Loucy (cell line): ENCODE measurements at regions not wholly inside any gene's neighbourhood (a gene's known extent, or its start where the extent isn't known, plus 50 kb on each side); places are given as distances from the start of the nearest gene placed in this dataset.

Source experiments
- H2AFZ ChIP-seq: fragments of 200-600 bp; sonication (generic); 2 replicates; pipeline ENCODE4 v1.6.0; 2016; ENCODE audit warnings: antibody characterized with exemption, mild to moderate bottlenecking, low read length, moderate library complexity
- H3F3A ChIP-seq: fragments of 200-600 bp; 2 replicates; pipeline ENCODE4 v1.6.0; 2016; ENCODE audit warnings: antibody characterized with exemption, low read depth, mild to moderate bottlenecking
- H3K27me3 ChIP-seq: fragments of 200-600 bp; sonication (generic); 2 replicates; pipeline ENCODE4 v1.6.1; 2014; ENCODE audit warnings: low read length, mild to moderate bottlenecking; ENCODE audit not compliant: insufficient read depth, poor library complexity, severe bottlenecking
- H3K36me3 ChIP-seq: fragments of 200-600 bp; sonication (generic); 2 replicates; pipeline ENCODE4 v1.6.1; 2016; ENCODE audit warnings: low read length; ENCODE audit not compliant: insufficient read depth
- H3K4me1 ChIP-seq: fragments of 200-600 bp; sonication (generic); 2 replicates; pipeline ENCODE4 v1.5.1; 2014; ENCODE audit warnings: low read length, mild to moderate bottlenecking; ENCODE audit not compliant: insufficient read depth, poor library complexity, severe bottlenecking
- H3K4me2 ChIP-seq: fragments of 200-600 bp; sonication (generic); 2 replicates; pipeline ENCODE4 v1.6.0; 2014; ENCODE audit warnings: antibody characterized with exemption, low read length, low read depth, mild to moderate bottlenecking; ENCODE audit not compliant: poor library complexity, severe bottlenecking
- H3K4me3 ChIP-seq: fragments of 200-600 bp; sonication (generic); 2 replicates; pipeline ENCODE4 v1.5.1; 2014; ENCODE audit warnings: low read length, mild to moderate bottlenecking, mixed read lengths; ENCODE audit not compliant: poor library complexity, severe bottlenecking
- H3K79me2 ChIP-seq: fragments of 200-600 bp; sonication (generic); 2 replicates; pipeline ENCODE4 v1.6.1; 2014; ENCODE audit warnings: low read length; ENCODE audit not compliant: insufficient read depth
- H3K9ac ChIP-seq: fragments of 200-600 bp; sonication (generic); 2 replicates; pipeline ENCODE4 v1.6.0; 2014; ENCODE audit warnings: mild to moderate bottlenecking, low read depth, low read length, moderate library complexity; ENCODE audit not compliant: poor library complexity, severe bottlenecking
- H3K9me2 ChIP-seq: fragments of 200-600 bp; sonication (generic); replicated peaks from 2 replicates; pipeline ENCODE4 v1.6.1; 2016; ENCODE audit warnings: low read depth, low read length, mixed read lengths
- H3K9me3 ChIP-seq: fragments of 200-600 bp; sonication (generic); 2 replicates; pipeline ENCODE4 v1.6.1; 2014; ENCODE audit warnings: mild to moderate bottlenecking, antibody characterized with exemption, low read length, low read depth; ENCODE audit not compliant: insufficient read depth
- H4K20me1 ChIP-seq: fragments of 200-600 bp; sonication (generic); 2 replicates; pipeline ENCODE4 v1.6.0; 2014; ENCODE audit warnings: antibody characterized with exemption, low read length, mild to moderate bottlenecking; ENCODE audit not compliant: insufficient read depth, poor library complexity, severe bottlenecking
- CTCF ChIP-seq: fragments of 200-600 bp; sonication (generic); conservative IDR thresholded peaks from 2 replicates; pipeline ENCODE4 v1.5.1; 2014; ENCODE audit warnings: mild to moderate bottlenecking, antibody characterized with exemption, low read length
- EZH2phosphoT487 ChIP-seq: fragments of 200-600 bp; IDR thresholded peaks from 2 replicates; pipeline ENCODE4 v1.6.1; 2018; ENCODE audit warnings: antibody characterized with exemption, mild to moderate bottlenecking, moderate library complexity, borderline replicate concordance

DNA sequence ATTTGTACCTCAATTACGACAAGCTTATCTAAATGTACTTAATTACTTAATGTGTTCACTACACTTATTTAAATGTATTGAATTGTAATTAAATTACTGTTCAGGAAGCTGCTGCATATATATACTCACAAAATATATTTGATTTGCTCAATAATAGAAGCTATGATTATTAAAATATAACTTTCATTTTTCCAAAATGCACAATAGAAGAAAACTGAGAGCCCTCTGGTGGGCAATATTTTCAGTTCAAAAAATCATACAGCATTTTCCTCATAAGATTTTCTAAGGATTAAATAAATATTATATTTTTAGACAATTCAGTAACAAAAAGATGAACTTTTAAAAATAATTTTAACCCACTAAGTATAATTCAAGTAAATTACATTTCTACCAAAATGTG lies 217.3 kb downstream of the DKK2 start:
- no peak for TF ChIP-seq EZH2phosphoT487
- H3K4me1 ChIP-seq: no peaks in the 10 kb centered on the region
- no peak overlapping the region for H3K4me2 ChIP-seq
- no peaks in the 10 kb centered on the region for H4K20me1 ChIP-seq
- no peaks in the 10 kb centered on the region for H3K36me3 ChIP-seq
- no peak overlapping the region for H3K9ac ChIP-seq
- no peaks in the 10 kb centered on the region for H3K79me2 ChIP-seq
- no peaks in the 10 kb centered on the region for H3K9me2 ChIP-seq
- no peaks in the 10 kb centered on the region; the same call in 1 of the 2 replicates for H3K9me3 ChIP-seq
- H3K4me3 ChIP-seq: no peak overlapping the region
- no peak overlapping the region for H2AFZ ChIP-seq
- H3F3A ChIP-seq: no peaks in the 10 kb centered on the region
- H3K27me3 ChIP-seq: no peaks in the 10 kb centered on the region

GRCh38 chr4:106816496-106816895 lies 219.6 kb downstream of the DKK2 start:
- H3K79me2 ChIP-seq: no peaks in the 10 kb centered on the region
- H2AFZ ChIP-seq: no peak overlapping the region
- no peaks in the 10 kb centered on the region for H4K20me1 ChIP-seq
- no peaks in the 10 kb centered on the region for H3K9me2 ChIP-seq
- no peaks in the 10 kb centered on the region for H3K4me1 ChIP-seq
- no peaks in the 10 kb centered on the region for H3K27me3 ChIP-seq
- H3K9me3 ChIP-seq: no peaks in the 10 kb centered on the region
- no peak overlapping the region for H3K4me2 ChIP-seq
- H3K4me3 ChIP-seq: no peak overlapping the region
- no peaks in the 10 kb centered on the region for H3K36me3 ChIP-seq
- H3F3A ChIP-seq: no peaks in the 10 kb centered on the region
- TF ChIP-seq CTCF (no peak), EZH2phosphoT487 (no peak)
- H3K9ac ChIP-seq: no peak overlapping the region

DNA sequence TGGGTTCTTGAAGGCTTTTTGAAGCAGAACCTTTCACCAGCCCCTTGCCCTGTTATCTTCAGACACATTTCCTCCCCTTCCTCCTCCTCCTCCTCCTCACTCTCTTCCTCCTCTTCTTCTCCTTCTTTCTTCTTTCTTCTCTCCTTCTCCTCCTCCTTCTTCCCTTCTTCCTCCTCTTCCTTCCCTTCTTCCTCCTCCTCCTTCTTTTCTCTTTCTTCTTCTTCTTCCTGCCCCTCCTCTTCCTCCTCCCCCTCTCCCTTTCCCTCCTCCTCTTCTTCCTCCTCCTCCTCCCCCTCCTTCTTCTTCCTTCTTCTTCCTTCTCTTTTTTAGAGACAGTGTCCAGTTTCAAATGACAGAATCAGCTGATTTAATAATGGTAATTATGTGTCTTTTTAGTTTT lies 226.0 kb downstream of the DKK2 start:
- Histone ChIP-seq H3K9me2 (no peaks in the 10 kb centered on the region), H3K36me3 (no peaks in the 10 kb centered on the region), H3K4me3 (no peak overlapping the region), H4K20me1 (no peaks in the 10 kb centered on the region), H2AFZ (peak overlapping the region; percentile 72), H3F3A (no peaks in the 10 kb centered on the region), H3K9ac (no peak overlapping the region), H3K79me2 (no peaks in the 10 kb centered on the region), H3K27me3 (no peaks in the 10 kb centered on the region), H3K4me2 (no peak overlapping the region), H3K4me1 (no peaks in the 10 kb centered on the region), H3K9me3 (no peaks in the 10 kb centered on the region)
- TF ChIP-seq EZH2phosphoT487 (no peak), CTCF (no peak)

GRCh38 chr4:106809076-106809475 lies 227.0 kb downstream of the DKK2 start:
- H3K4me2 ChIP-seq: no peak overlapping the region
- no peaks in the 10 kb centered on the region for H3K79me2 ChIP-seq
- no peak overlapping the region for H3K9ac ChIP-seq
- no peaks in the 10 kb centered on the region for H3K9me3 ChIP-seq
- no peaks in the 10 kb centered on the region for H3F3A ChIP-seq
- H4K20me1 ChIP-seq: no peaks in the 10 kb centered on the region
- H3K4me1 ChIP-seq: no peaks in the 10 kb centered on the region
- no peak for TF ChIP-seq EZH2phosphoT487
- TF ChIP-seq CTCF: peak; percentile 75
- no peaks in the 10 kb centered on the region for H3K36me3 ChIP-seq
- H3K9me2 ChIP-seq: no peaks in the 10 kb centered on the region
- no peaks in the 10 kb centered on the region for H3K27me3 ChIP-seq
- H2AFZ ChIP-seq: no peak overlapping the region
- no peak overlapping the region for H3K4me3 ChIP-seq
